GM23338 (cell line): ENCODE measurements at regions not wholly inside any gene's neighbourhood (a gene's known extent, or its start where the extent isn't known, plus 50 kb on each side); places are given as distances from the start of the nearest gene placed in this dataset.

Experiments used
- ATAC-seq: fragments of 200-7000 bp; cut with Tn5 transposase; 3 replicates; pipeline ENCODE4 v1.9.1; 2020
- DNase-seq: peaks from one replicate; pipeline ENCODE4 v3.0.0-alpha.2; 2015; ENCODE audit warnings: low spot score
- H2AFZ ChIP-seq: fragments of 200-600 bp; sonication (generic); 2 replicates; pipeline ENCODE4 v1.8.0; 2016; ENCODE audit warnings: antibody characterized with exemption, mild to moderate bottlenecking, moderate library complexity
- H3F3A ChIP-seq: fragments of 200-600 bp; sonication (generic); replicated peaks from 2 replicates; pipeline ENCODE4 v1.8.0; 2017; ENCODE audit warnings: antibody characterized with exemption, mixed run types, low read depth
- H3K27ac ChIP-seq: fragments of 200-600 bp; sonication (generic); 2 replicates; pipeline ENCODE4 v1.6.1; 2016; ENCODE audit warnings: low read depth
- H3K27me3 ChIP-seq: fragments of 200-600 bp; sonication (generic); 2 replicates; pipeline ENCODE4 v1.8.0; 2016; ENCODE audit warnings: mild to moderate bottlenecking, mixed run types, moderate library complexity; ENCODE audit not compliant: insufficient read depth
- H3K36me3 ChIP-seq: fragments of 200-600 bp; sonication (generic); 2 replicates; pipeline ENCODE4 v1.8.0; 2016; ENCODE audit warnings: mild to moderate bottlenecking; ENCODE audit not compliant: insufficient read depth
- H3K4me1 ChIP-seq: fragments of 200-600 bp; sonication (generic); 2 replicates; pipeline ENCODE4 v1.8.0; 2016; ENCODE audit warnings: mild to moderate bottlenecking, moderate library complexity; ENCODE audit not compliant: insufficient read depth
- H3K4me2 ChIP-seq: fragments of 200-600 bp; sonication (generic); 2 replicates; pipeline ENCODE4 v1.7.1; 2017; ENCODE audit warnings: mixed run types
- H3K4me3 ChIP-seq: fragments of 200-600 bp; sonication (generic); 2 replicates; pipeline ENCODE4 v1.6.1; 2016; ENCODE audit warnings: mixed run types
- H3K79me2 ChIP-seq: fragments of 200-600 bp; sonication (generic); replicated peaks from 2 replicates; pipeline ENCODE4 v1.8.0; 2017; ENCODE audit warnings: mild to moderate bottlenecking; ENCODE audit not compliant: insufficient read depth
- H3K9me2 ChIP-seq: fragments of 200-600 bp; sonication (generic); 2 replicates; pipeline ENCODE4 v1.8.0; 2017; ENCODE audit not compliant: insufficient read depth
- H4K20me1 ChIP-seq: fragments of 200-600 bp; sonication (generic); replicated peaks from 2 replicates; pipeline ENCODE4 v1.8.0; 2017; ENCODE audit warnings: mild to moderate bottlenecking; ENCODE audit not compliant: insufficient read depth
- H3K27ac Mint-ChIP-seq: 2 replicates; pipeline ENCODE4 v1.8.0; 2020; ENCODE audit warnings: inconsistent platforms, mild to moderate bottlenecking, moderate library complexity, mixed read lengths
- H3K27me3 Mint-ChIP-seq: 3 replicates; pipeline ENCODE4 v1.8.0; 2022; ENCODE audit warnings: low read depth, mild to moderate bottlenecking, moderate library complexity, mixed read lengths, inconsistent platforms; ENCODE audit not compliant: insufficient read depth, poor library complexity
- H3K36me3 Mint-ChIP-seq: 3 replicates; pipeline ENCODE4 v1.8.0; 2021; ENCODE audit warnings: low read depth, mild to moderate bottlenecking, inconsistent platforms, moderate library complexity, mixed read lengths
- H3K4me1 Mint-ChIP-seq: 3 replicates; pipeline ENCODE4 v1.8.0; 2020; ENCODE audit warnings: mild to moderate bottlenecking, inconsistent platforms, mixed read lengths
- H3K4me3 Mint-ChIP-seq: 3 replicates; pipeline ENCODE4 v1.8.0; 2021; ENCODE audit warnings: moderate library complexity, mild to moderate bottlenecking, inconsistent platforms, mixed read lengths
- H3K9me3 Mint-ChIP-seq: 3 replicates; pipeline ENCODE4 v1.8.0; 2020; ENCODE audit warnings: moderate library complexity, mild to moderate bottlenecking, inconsistent platforms, mixed read lengths
- CREB1 ChIP-seq: fragments of 250-450 bp; sonication (Bioruptor Pico); IDR thresholded peaks from 2 replicates; pipeline ENCODE4 v1.5.0; 2020; ENCODE audit warnings: low read depth, mild to moderate bottlenecking, moderate library complexity
- CTCF ChIP-seq, 2 experiments: fragments of 200-600 bp in 1 of 2; sonication (generic) in 1 of 2; conservative IDR thresholded peaks; 2 replicates each; pipeline versions ENCODE4 v1.5.1 to v1.6.1; 2016 to 2017; ENCODE audit warnings: antibody characterized with exemption in 2 of 2, low read depth in 2 of 2, mild to moderate bottlenecking in 2 of 2, moderate library complexity in 1 of 2
- ETS1 ChIP-seq: IDR thresholded peaks from 2 replicates; pipeline ENCODE4 v1.6.1; 2016; ENCODE audit warnings: antibody characterized with exemption
- EZH2 ChIP-seq: fragments of 200-600 bp; sonication (generic); IDR thresholded peaks from one replicate; pipeline ENCODE4 v1.8.0; 2017; ENCODE audit warnings: antibody characterized with exemption, mild to moderate bottlenecking, low read depth; ENCODE audit not compliant: unreplicated experiment
- EZH2phosphoT487 ChIP-seq: fragments of 200-600 bp; sonication (generic); IDR thresholded peaks from one replicate; pipeline ENCODE4 v1.8.1; 2018; ENCODE audit warnings: antibody characterized with exemption; ENCODE audit not compliant: unreplicated experiment
- JUNB ChIP-seq: IDR thresholded peaks from one replicate; pipeline ENCODE4 v1.6.1; 2016; ENCODE audit warnings: antibody characterized with exemption; ENCODE audit not compliant: unreplicated experiment
- NANOG ChIP-seq: IDR thresholded peaks from 2 replicates; pipeline ENCODE4 v1.6.1; 2016; ENCODE audit warnings: antibody characterized with exemption, borderline replicate concordance
- POLR2AphosphoS5 ChIP-seq: IDR thresholded peaks from 2 replicates; pipeline ENCODE4 v1.6.1; 2016; ENCODE audit warnings: antibody characterized with exemption, low read depth
- REST ChIP-seq: IDR thresholded peaks from one replicate; pipeline ENCODE4 v1.6.1; 2018; ENCODE audit warnings: antibody characterized with exemption; ENCODE audit not compliant: unreplicated experiment
- STAT1 ChIP-seq: IDR thresholded peaks from one replicate; pipeline ENCODE4 v1.6.1; 2016; ENCODE audit warnings: antibody characterized with exemption; ENCODE audit not compliant: unreplicated experiment
- ZNF114 ChIP-seq: fragments of 250-450 bp; sonication (Bioruptor Pico); IDR thresholded peaks from 2 replicates; pipeline ENCODE4 v1.5.0; 2020; ENCODE audit warnings: mild to moderate bottlenecking, moderate library complexity
- ZNF331 ChIP-seq: fragments of 250-450 bp; sonication (Bioruptor Pico); IDR thresholded peaks from 2 replicates; pipeline ENCODE4 v1.5.0; 2020; ENCODE audit warnings: low read depth, mild to moderate bottlenecking, moderate library complexity
- ZNF462 ChIP-seq: fragments of 250-450 bp; sonication (Bioruptor Pico); IDR thresholded peaks from 2 replicates; pipeline ENCODE4 v1.5.0; 2020; ENCODE audit warnings: mild to moderate bottlenecking, moderate library complexity

- DNase-seq: no peak
- Histone ChIP-seq H3K36me3 (no peaks in the 10 kb centered on the region), H3K27me3 (no peaks in the 10 kb centered on the region), H3K9me2 (0 out of 2 replicates have a peak, but pooled peaks cover 2% of the 10 kb centered on the region), H4K20me1 (no peaks in the 10 kb centered on the region), H3K4me3 (no peak overlapping the region), H2AFZ (no peak overlapping the region), H3K79me2 (no peaks in the 10 kb centered on the region), H3F3A (no peaks in the 10 kb centered on the region), H3K4me1 (no peaks in the 10 kb centered on the region), H3K27ac (no peak overlapping the region), H3K4me2 (no peak overlapping the region)
- Mint-ChIP-seq H3K27me3 (no peaks in the 10 kb centered on the region), H3K4me3 (no peak overlapping the region), H3K27ac (no peak overlapping the region), H3K4me1 (peaks cover 7% of the 10 kb centered on the region), H3K9me3 (no peaks in the 10 kb centered on the region), H3K36me3 (no peaks in the 10 kb centered on the region)
- TF ChIP-seq STAT1 (no peak), CTCF (conservative IDR thresholded peaks at IDR 0.05; ENCODE audit: low read depth in 2 of 2) (no peak), ZNF331 (CRISPR knock-in tag) (no peak), POLR2AphosphoS5 (no peak), ETS1 (no peak), EZH2phosphoT487 (no peak), REST (no peak), ZNF462 (CRISPR knock-in tag) (no peak), CREB1 (CRISPR knock-in tag) (no peak), NANOG (no peak), EZH2 (no peak), ZNF114 (CRISPR knock-in tag) (no peak), JUNB (no peak)
- no peak for ATAC-seq
These were observed 72.9 kb upstream of the PAX8 start for GRCh38 chr2:113351375-113352355.
